Trophoblast cell (in vitro differentiated cells and primary cell): ENCODE measurements at regions not wholly inside any gene's neighbourhood (a gene's known extent, or its start where the extent isn't known, plus 50 kb on each side); places are given as distances from the start of the nearest gene placed in this dataset.

Experiments
- DNase-seq, 2 donors: peaks; one replicate each; pipeline ENCODE4 v3.0.0-alpha.2; 2016
- H2AFZ ChIP-seq: 2 replicates; pipeline ENCODE4 v1.6.1; 2013; ENCODE audit warnings: low read length, moderate library complexity, mild to moderate bottlenecking; ENCODE audit not compliant: insufficient read depth, poor library complexity
- H2AK5ac ChIP-seq: 2 replicates; pipeline ENCODE4 v1.6.1; 2013; ENCODE audit warnings: mild to moderate bottlenecking, low read length
- H2BK120ac ChIP-seq: 2 replicates; pipeline ENCODE4 v1.6.1; 2013; ENCODE audit warnings: low read length, mild to moderate bottlenecking, moderate library complexity; ENCODE audit not compliant: insufficient read depth, poor library complexity
- H2BK12ac ChIP-seq: 2 replicates; pipeline ENCODE4 v1.6.1; 2013; ENCODE audit warnings: mild to moderate bottlenecking, low read length, moderate library complexity
- H2BK5ac ChIP-seq: 2 replicates; pipeline ENCODE4 v1.6.1; 2013; ENCODE audit warnings: low read length, low read depth, moderate library complexity, mild to moderate bottlenecking; ENCODE audit not compliant: poor library complexity
- H3K14ac ChIP-seq: 2 replicates; pipeline ENCODE4 v1.6.1; 2013; ENCODE audit warnings: mild to moderate bottlenecking, low read length
- H3K18ac ChIP-seq: 2 replicates; pipeline ENCODE4 v1.6.1; 2013; ENCODE audit warnings: mild to moderate bottlenecking, low read length
- H3K23ac ChIP-seq: 2 replicates; pipeline ENCODE4 v1.6.1; 2013; ENCODE audit warnings: low read length
- H3K27ac ChIP-seq: 2 replicates; pipeline ENCODE4 v1.5.1; 2013; ENCODE audit warnings: low read depth, mild to moderate bottlenecking, inconsistent platforms, low read length, moderate library complexity
- H3K27me3 ChIP-seq: 2 replicates; pipeline ENCODE4 v1.6.1; 2013; ENCODE audit warnings: inconsistent platforms, mild to moderate bottlenecking, low read length, moderate library complexity; ENCODE audit not compliant: insufficient read depth
- H3K36me3 ChIP-seq, 2 experiments: 1 replicate in 1 of 2; 2 replicates in 1 of 2; pipeline ENCODE4 v1.6.1; 2013; ENCODE audit warnings: low read length in 2 of 2, mild to moderate bottlenecking in 2 of 2, moderate library complexity in 1 of 2; ENCODE audit not compliant: insufficient read depth in 2 of 2, control insufficient read depth in 1 of 2
- H3K4ac ChIP-seq: 2 replicates; pipeline ENCODE4 v1.6.1; 2013; ENCODE audit warnings: low read depth, mild to moderate bottlenecking, low read length, moderate library complexity
- H3K4me1 ChIP-seq, 2 experiments: 1 replicate in 1 of 2; 2 replicates in 1 of 2; pipeline ENCODE4 v1.6.1; 2013; ENCODE audit warnings: low read length in 2 of 2, mild to moderate bottlenecking in 2 of 2, moderate library complexity in 1 of 2; ENCODE audit not compliant: insufficient read depth in 2 of 2, control insufficient read depth in 1 of 2
- H3K4me2 ChIP-seq: 2 replicates; pipeline ENCODE4 v1.6.1; 2013; ENCODE audit warnings: inconsistent platforms, mild to moderate bottlenecking, low read length, moderate library complexity
- H3K4me3 ChIP-seq: 2 replicates; pipeline ENCODE4 v1.5.1; 2013; ENCODE audit warnings: mild to moderate bottlenecking, low read depth, low read length, inconsistent platforms
- H3K79me1 ChIP-seq: one replicate; pipeline ENCODE4 v1.6.1; 2013; ENCODE audit warnings: low read length
- H3K79me2 ChIP-seq: 2 replicates; pipeline ENCODE4 v1.6.1; 2013; ENCODE audit warnings: low read length, mild to moderate bottlenecking; ENCODE audit not compliant: control insufficient read depth, insufficient read depth, poor library complexity
- H3K9ac ChIP-seq: 2 replicates; pipeline ENCODE4 v1.6.1; 2013; ENCODE audit warnings: mild to moderate bottlenecking, low read length
- H3K9me3 ChIP-seq: 2 replicates; pipeline ENCODE4 v1.6.1; 2013; ENCODE audit warnings: low read depth, mild to moderate bottlenecking, control low read depth, inconsistent platforms, low read length; ENCODE audit not compliant: insufficient read depth
- H4K12ac ChIP-seq: 2 replicates; pipeline ENCODE4 v1.6.1; 2013; ENCODE audit warnings: low read depth, mild to moderate bottlenecking, low read length, moderate library complexity
- H4K8ac ChIP-seq: 2 replicates; pipeline ENCODE4 v1.6.1; 2013; ENCODE audit warnings: low read depth, mild to moderate bottlenecking, low read length, moderate library complexity
- H4K91ac ChIP-seq: one replicate; pipeline ENCODE4 v1.6.1; 2013; ENCODE audit warnings: low read depth, mild to moderate bottlenecking, low read length, moderate library complexity
- WGBS: extraction: QIAGEN DNeasy Blood & Tissue Kit; methylation state at CpG from one replicate; pipeline ENCODE4 v1.1.7; 2013; ENCODE audit warnings: missing lambda C conversion rate; ENCODE audit not compliant: insufficient read length, insufficient coverage; ENCODE audit errors: extremely low coverage; 5-methylcytosine and 5-hydroxymethylcytosine counted together

- no peak overlapping the region for H2BK5ac ChIP-seq
- no peaks in the 10 kb centered on the region for H3K4me1 ChIP-seq
- no peak overlapping the region for H3K18ac ChIP-seq
- H3K4me3 ChIP-seq = no peak overlapping the region
- H3K14ac ChIP-seq = no peak overlapping the region
- no peak overlapping the region for H4K12ac ChIP-seq
- H3K4me2 ChIP-seq = no peak overlapping the region
- no peaks in the 10 kb centered on the region for H3K27me3 ChIP-seq
- H2BK120ac ChIP-seq = no peak overlapping the region
- no peak overlapping the region for H2AK5ac ChIP-seq
- H3K79me2 ChIP-seq = no peaks in the 10 kb centered on the region
- no peak overlapping the region for H2AFZ ChIP-seq
- DNase-seq = no peak
- H3K9ac ChIP-seq = no peak overlapping the region
- no peak overlapping the region for H3K27ac ChIP-seq
- H4K8ac ChIP-seq = no peak overlapping the region
- H2BK12ac ChIP-seq = no peak overlapping the region
- H3K36me3 ChIP-seq = no peaks in the 10 kb centered on the region
- H3K79me1 ChIP-seq = no peaks in the 10 kb centered on the region
- no peak overlapping the region for H3K4ac ChIP-seq
- no peak overlapping the region for H3K23ac ChIP-seq
- no peak overlapping the region for H4K91ac ChIP-seq
- H3K9me3 ChIP-seq = no peaks in the 10 kb centered on the region
These were observed 217.3 kb upstream of the P2RY1 start for GRCh38 chr3:152617609-152618008.

- H3K79me1 ChIP-seq = no peaks in the 10 kb centered on the region
- no peak overlapping the region for H3K4ac ChIP-seq
- no peak overlapping the region for H3K4me2 ChIP-seq
- no peaks in the 10 kb centered on the region for H3K36me3 ChIP-seq
- no peak overlapping the region for H2AFZ ChIP-seq
- H3K14ac ChIP-seq = no peak overlapping the region
- H3K79me2 ChIP-seq = no peaks in the 10 kb centered on the region
- H2BK12ac ChIP-seq = no peak overlapping the region
- H4K91ac ChIP-seq = no peak overlapping the region
- no peak overlapping the region for H2AK5ac ChIP-seq
- H3K18ac ChIP-seq = no peak overlapping the region
- no peak overlapping the region for H3K23ac ChIP-seq
- no peaks in the 10 kb centered on the region for H3K4me1 ChIP-seq
- H2BK120ac ChIP-seq = no peak overlapping the region
- DNase-seq = no peak
- H4K12ac ChIP-seq = no peak overlapping the region
- H3K27me3 ChIP-seq = no peaks in the 10 kb centered on the region
- no peak overlapping the region for H4K8ac ChIP-seq
- no peak overlapping the region for H3K9ac ChIP-seq
- no CpG with 5 or more reads among the region's 1 CpG for WGBS
- H2BK5ac ChIP-seq = no peak overlapping the region
- H3K27ac ChIP-seq = no peak overlapping the region
- H3K4me3 ChIP-seq = no peak overlapping the region
- no peaks in the 10 kb centered on the region for H3K9me3 ChIP-seq
These were observed 216.4 kb upstream of the P2RY1 start for GRCh38 chr3:152618529-152618928.

GRCh38 chr3:152619691-152620090 lies 215.2 kb upstream of the P2RY1 start:
- no peak overlapping the region for H4K91ac ChIP-seq
- no peak overlapping the region for H3K14ac ChIP-seq
- no peak overlapping the region for H4K12ac ChIP-seq
- H3K4ac ChIP-seq = no peak overlapping the region
- no peaks in the 10 kb centered on the region for H3K36me3 ChIP-seq
- no peak overlapping the region for H2AK5ac ChIP-seq
- H3K27me3 ChIP-seq = no peaks in the 10 kb centered on the region
- H3K79me1 ChIP-seq = no peaks in the 10 kb centered on the region
- H2BK120ac ChIP-seq = no peak overlapping the region
- no peak overlapping the region for H3K9ac ChIP-seq
- DNase-seq = no peak
- H3K79me2 ChIP-seq = no peaks in the 10 kb centered on the region
- no peak overlapping the region for H3K18ac ChIP-seq
- no peak overlapping the region for H3K4me2 ChIP-seq
- H2BK12ac ChIP-seq = no peak overlapping the region
- no peak overlapping the region for H4K8ac ChIP-seq
- no peaks in the 10 kb centered on the region for H3K4me1 ChIP-seq
- WGBS = no CpG with 5 or more reads among the region's 3 CpGs
- no peak overlapping the region for H3K4me3 ChIP-seq
- H2AFZ ChIP-seq = no peak overlapping the region
- H2BK5ac ChIP-seq = no peak overlapping the region
- H3K23ac ChIP-seq = no peak overlapping the region
- no peak overlapping the region for H3K27ac ChIP-seq
- no peaks in the 10 kb centered on the region for H3K9me3 ChIP-seq

- no peak overlapping the region for H3K27ac ChIP-seq
- no peak for DNase-seq
- no peak overlapping the region for H3K4me3 ChIP-seq
- no peaks in the 10 kb centered on the region for H3K79me2 ChIP-seq
- H2BK120ac ChIP-seq = no peak overlapping the region
- H3K4me2 ChIP-seq = no peak overlapping the region
- H2BK12ac ChIP-seq = no peak overlapping the region
- H4K91ac ChIP-seq = no peak overlapping the region
- H4K12ac ChIP-seq = no peak overlapping the region
- H4K8ac ChIP-seq = no peak overlapping the region
- no peak overlapping the region for H3K18ac ChIP-seq
- H2AFZ ChIP-seq = no peak overlapping the region
- no peaks in the 10 kb centered on the region for H3K36me3 ChIP-seq
- H3K23ac ChIP-seq = no peak overlapping the region
- no peak overlapping the region for H3K9ac ChIP-seq
- no peaks in the 10 kb centered on the region for H3K79me1 ChIP-seq
- H3K9me3 ChIP-seq = no peaks in the 10 kb centered on the region
- no peak overlapping the region for H3K4ac ChIP-seq
- no CpG with 5 or more reads among the region's 3 CpGs for WGBS
- no peaks in the 10 kb centered on the region for H3K27me3 ChIP-seq
- no peak overlapping the region for H2AK5ac ChIP-seq
- H3K14ac ChIP-seq = no peak overlapping the region
- H2BK5ac ChIP-seq = no peak overlapping the region
- no peaks in the 10 kb centered on the region for H3K4me1 ChIP-seq
These were observed 214.5 kb upstream of the P2RY1 start for GRCh38 chr3:152620395-152620794.
